ENCODE measurements at regions not wholly inside any gene's neighbourhood (a gene's known extent, or its start where the extent isn't known, plus 50 kb on each side); places are given as distances from the start of the nearest gene placed in this dataset.

DNA sequence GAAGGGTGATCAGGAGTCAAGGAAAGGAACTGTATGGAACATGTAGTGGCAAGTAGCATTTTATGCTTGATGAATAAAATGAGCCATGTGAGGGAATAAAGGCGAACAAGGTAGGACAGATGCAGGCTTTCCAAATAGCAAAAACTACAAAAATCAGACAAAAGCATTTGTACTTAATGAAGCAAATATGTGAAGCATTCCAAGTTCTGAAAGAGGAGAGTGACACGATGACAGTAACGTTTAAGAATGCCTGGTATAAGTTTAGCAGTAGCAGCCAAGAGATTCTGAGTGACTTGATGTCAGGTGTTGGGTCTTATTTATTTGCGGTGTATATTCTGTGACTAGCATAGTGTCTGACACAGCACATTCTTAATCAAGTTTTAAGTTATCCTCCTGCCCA, 408.2 kb upstream of the RASGRP1 start:
- Histone ChIP-seq H3K4me3 (no peak overlapping the region), H3K27me3 (replicated peaks; ENCODE audit: insufficient read depth) (no peaks in the 10 kb centered on the region), H3K4me1 (ENCODE audit: control insufficient read depth in 1 of 2, low read depth in 2 of 2) (no peaks in the 10 kb centered on the region), H3K9me3 (no peaks in the 10 kb centered on the region), H3K36me3 (no peaks in the 10 kb centered on the region), H3K27ac (no peak overlapping the region)
- TF ChIP-seq CTCF (IDR thresholded peaks at IDR 0.05): no peak
- ATAC-seq (ENCODE audit: insufficient number of reproducible peaks, low FRiP score, low read depth): no peak
- DNase-seq (ENCODE audit: low spot score): no peak

GRCh38 chr15:38975282-38975990, 410.8 kb upstream of the RASGRP1 start:
- ATAC-seq (ENCODE audit: insufficient number of reproducible peaks, low FRiP score, low read depth): no peak

DNA sequence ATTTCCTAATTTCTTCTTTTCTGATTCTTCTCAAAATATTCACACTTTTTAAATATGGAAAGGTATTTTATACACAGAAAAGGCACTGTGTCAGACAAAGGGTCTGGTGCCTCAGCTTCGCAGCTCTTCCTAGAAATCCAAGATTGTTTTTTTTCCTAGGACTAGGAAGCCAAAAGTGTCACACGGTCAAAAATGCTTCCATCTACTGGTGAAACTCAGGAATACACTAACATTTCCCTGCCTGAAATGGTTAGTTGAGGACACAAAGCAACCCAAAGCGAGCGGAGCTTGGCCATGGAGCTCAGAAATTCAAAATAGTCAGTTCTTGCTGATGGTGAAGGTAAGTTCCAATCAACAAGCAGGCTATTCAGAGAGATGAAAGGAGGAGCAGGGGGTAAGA, 426.5 kb upstream of the RASGRP1 start:
- H3K36me3 ChIP-seq: no peaks in the 10 kb centered on the region
- ATAC-seq (ENCODE audit: insufficient number of reproducible peaks, low FRiP score, low read depth) (no peak), DNase-seq (ENCODE audit: low spot score) (no peak)
- no peaks in the 10 kb centered on the region for H3K9me3 ChIP-seq
- H3K4me3 ChIP-seq: no peak overlapping the region
- H3K27me3 ChIP-seq (replicated peaks; ENCODE audit: insufficient read depth): no peaks in the 10 kb centered on the region
- no peak overlapping the region for H3K27ac ChIP-seq
- no peaks in the 10 kb centered on the region for H3K4me1 ChIP-seq (ENCODE audit: control insufficient read depth in 1 of 2, low read depth in 2 of 2)
- TF ChIP-seq CTCF (IDR thresholded peaks at IDR 0.05): no peak

More at GRCh38 chr15:38975282-38975990, 410.8 kb upstream of the RASGRP1 start:
- Histone ChIP-seq H3K4me3 (no peak overlapping the region), H3K27ac (no peak overlapping the region), H3K27me3 (replicated peaks; ENCODE audit: insufficient read depth) (no peaks in the 10 kb centered on the region), H3K36me3 (no peaks in the 10 kb centered on the region), H3K4me1 (ENCODE audit: control insufficient read depth in 1 of 2, low read depth in 2 of 2) (no peaks in the 10 kb centered on the region), H3K9me3 (no peaks in the 10 kb centered on the region)
- no peak for DNase-seq (ENCODE audit: low spot score)
- TF ChIP-seq CTCF (IDR thresholded peaks at IDR 0.05): no peak

DNA sequence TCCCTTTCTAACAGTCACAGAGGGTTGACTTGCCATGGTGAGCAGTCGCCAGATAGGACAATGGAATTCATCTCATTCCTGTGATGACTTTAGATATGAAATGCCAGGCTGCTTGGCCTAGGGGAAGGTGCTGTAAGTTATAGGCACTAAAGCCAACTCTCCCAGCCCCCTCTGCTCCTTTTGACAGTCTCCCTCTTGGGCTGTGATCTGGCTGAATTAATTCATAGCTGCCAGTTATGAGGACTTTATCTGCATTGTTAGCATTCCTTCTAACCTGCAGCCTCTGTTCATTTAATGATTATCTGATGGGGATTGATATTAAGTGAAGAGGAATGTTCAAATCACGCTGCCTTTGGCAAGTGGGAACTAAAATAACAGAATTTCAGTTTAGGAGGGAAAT, 427.1 kb upstream of the RASGRP1 start:
- H3K27ac ChIP-seq: no peak overlapping the region
- no peak overlapping the region for H3K4me3 ChIP-seq
- DNase-seq (ENCODE audit: low spot score): no peak
- ATAC-seq (ENCODE audit: insufficient number of reproducible peaks, low FRiP score, low read depth): no peak
- H3K27me3 ChIP-seq (replicated peaks; ENCODE audit: insufficient read depth): no peaks in the 10 kb centered on the region
- H3K36me3 ChIP-seq: no peaks in the 10 kb centered on the region
- no peaks in the 10 kb centered on the region for H3K4me1 ChIP-seq (ENCODE audit: control insufficient read depth in 1 of 2, low read depth in 2 of 2)
- no peaks in the 10 kb centered on the region for H3K9me3 ChIP-seq
- no peak for TF ChIP-seq CTCF (IDR thresholded peaks at IDR 0.05)

- H3K9me3 ChIP-seq: no peaks in the 10 kb centered on the region
- no peak overlapping the region for H3K4me3 ChIP-seq
- no peaks in the 10 kb centered on the region for H3K36me3 ChIP-seq
- H3K27ac ChIP-seq: no peak overlapping the region
- TF ChIP-seq CTCF (IDR thresholded peaks at IDR 0.05): no peak
- no peaks in the 10 kb centered on the region for H3K27me3 ChIP-seq (replicated peaks; ENCODE audit: insufficient read depth)
- DNase-seq (ENCODE audit: low spot score): no peak
- no peaks in the 10 kb centered on the region for H3K4me1 ChIP-seq (ENCODE audit: control insufficient read depth in 1 of 2, low read depth in 2 of 2)
- ATAC-seq (ENCODE audit: insufficient number of reproducible peaks, low FRiP score, low read depth): no peak
Observed at GRCh38 chr15:38992506-38992905, 427.9 kb upstream of the RASGRP1 start.

Measured in thoracic aorta (tissue), 2 donors.